Activated CD8-positive, alpha-beta T cell treated with anti-CD3 and anti-CD28 coated beads for 36 hours (primary cell): ENCODE measurements at regions not wholly inside any gene's neighbourhood (a gene's known extent, or its start where the extent isn't known, plus 50 kb on each side); places are given as distances from the start of the nearest gene placed in this dataset.

Experiments
- ATAC-seq: fragments of 200-7000 bp; cut with Tn5 transposase; one replicate; pipeline ENCODE4 v1.10.0; 2021; ENCODE audit warnings: mild to moderate bottlenecking, moderate library complexity
- CTCF ChIA-PET: fragments of 350-600 bp; sonication (Branson Sonifier 250); formaldehyde crosslinking; loops from one replicate; lab custom pipeline; 2021; ENCODE audit warnings: antibody characterized with exemption; lab: Charles Lee
- POLR2A ChIA-PET: fragments of 350-600 bp; sonication (Branson Sonifier 250); formaldehyde crosslinking; loops from one replicate; lab custom pipeline; 2021; ENCODE audit warnings: antibody characterized with exemption; lab: Charles Lee
- DNase-seq: peaks from one replicate; pipeline ENCODE4 v3.0.0-alpha.2; 2020
- H3K27ac Mint-ChIP-seq: one replicate; pipeline ENCODE4 v1.8.0; 2021; ENCODE audit warnings: mild to moderate bottlenecking, mixed read lengths
- H3K27me3 Mint-ChIP-seq: one replicate; pipeline ENCODE4 v1.8.0; 2021; ENCODE audit warnings: mixed read lengths
- H3K36me3 Mint-ChIP-seq: one replicate; pipeline ENCODE4 v1.8.0; 2021; ENCODE audit warnings: low read depth, mixed read lengths
- H3K4me1 Mint-ChIP-seq: one replicate; pipeline ENCODE4 v1.8.0; 2021; ENCODE audit warnings: low read depth, mixed read lengths
- H3K4me3 Mint-ChIP-seq: one replicate; pipeline ENCODE4 v1.8.0; 2021; ENCODE audit warnings: mild to moderate bottlenecking, moderate library complexity, mixed read lengths
- H3K9me3 Mint-ChIP-seq: one replicate; pipeline ENCODE4 v1.8.0; 2021; ENCODE audit warnings: mixed read lengths
- intact Hi-C: fragments of 100-400 bp; cut with micrococcal nuclease; formaldehyde crosslinking; loops from one replicate; pipeline ENCODE4 v1.10.0; 2022
- TF ChIP-seq, protein P1 (sequence below): fragments of 200-600 bp; IDR thresholded peaks from one replicate; pipeline ENCODE4 v1.8.0; 2022; ENCODE audit warnings: antibody characterized with exemption, mild to moderate bottlenecking

DNA sequence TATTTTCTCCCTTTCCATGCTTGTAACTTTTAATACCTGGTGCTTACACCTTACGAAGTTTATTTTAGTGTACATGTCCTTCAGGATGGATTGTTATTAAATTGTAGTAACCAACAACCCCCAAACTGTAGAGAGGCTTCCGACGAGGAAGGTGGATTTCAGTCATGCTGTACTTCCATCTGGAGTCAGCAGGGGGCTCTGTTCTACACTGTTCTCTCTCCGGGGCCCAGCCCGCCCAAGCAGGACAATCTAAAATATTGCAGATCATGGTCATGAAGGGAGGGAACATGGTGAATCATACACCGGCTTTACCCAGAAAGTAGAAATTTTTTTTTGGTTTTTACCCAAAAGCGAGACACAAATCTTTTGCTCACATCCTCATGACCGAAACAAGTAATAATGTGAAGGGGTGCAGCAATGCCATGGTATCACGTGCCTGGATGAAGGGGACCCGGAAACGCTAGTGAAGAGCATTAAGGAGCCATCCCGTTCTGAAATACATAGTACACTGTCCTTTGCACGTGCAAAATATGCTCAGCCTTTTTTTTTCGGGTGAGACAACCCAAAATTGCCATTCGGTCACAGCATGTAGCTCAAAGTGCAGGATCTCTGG, 884.8 kb downstream of the EPHA4 start:
- TF ChIP-seq, protein P1, sequence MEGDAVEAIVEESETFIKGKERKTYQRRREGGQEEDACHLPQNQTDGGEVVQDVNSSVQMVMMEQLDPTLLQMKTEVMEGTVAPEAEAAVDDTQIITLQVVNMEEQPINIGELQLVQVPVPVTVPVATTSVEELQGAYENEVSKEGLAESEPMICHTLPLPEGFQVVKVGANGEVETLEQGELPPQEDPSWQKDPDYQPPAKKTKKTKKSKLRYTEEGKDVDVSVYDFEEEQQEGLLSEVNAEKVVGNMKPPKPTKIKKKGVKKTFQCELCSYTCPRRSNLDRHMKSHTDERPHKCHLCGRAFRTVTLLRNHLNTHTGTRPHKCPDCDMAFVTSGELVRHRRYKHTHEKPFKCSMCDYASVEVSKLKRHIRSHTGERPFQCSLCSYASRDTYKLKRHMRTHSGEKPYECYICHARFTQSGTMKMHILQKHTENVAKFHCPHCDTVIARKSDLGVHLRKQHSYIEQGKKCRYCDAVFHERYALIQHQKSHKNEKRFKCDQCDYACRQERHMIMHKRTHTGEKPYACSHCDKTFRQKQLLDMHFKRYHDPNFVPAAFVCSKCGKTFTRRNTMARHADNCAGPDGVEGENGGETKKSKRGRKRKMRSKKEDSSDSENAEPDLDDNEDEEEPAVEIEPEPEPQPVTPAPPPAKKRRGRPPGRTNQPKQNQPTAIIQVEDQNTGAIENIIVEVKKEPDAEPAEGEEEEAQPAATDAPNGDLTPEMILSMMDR: peak; percentile 78
- intact Hi-C loops: loop anchor here (2.0 kb wide), 1 partner anchor 887 kb away; no protein-coding TSS in a partner anchor
- no peaks in the 10 kb centered on the region for H3K36me3 Mint-ChIP-seq

DNA sequence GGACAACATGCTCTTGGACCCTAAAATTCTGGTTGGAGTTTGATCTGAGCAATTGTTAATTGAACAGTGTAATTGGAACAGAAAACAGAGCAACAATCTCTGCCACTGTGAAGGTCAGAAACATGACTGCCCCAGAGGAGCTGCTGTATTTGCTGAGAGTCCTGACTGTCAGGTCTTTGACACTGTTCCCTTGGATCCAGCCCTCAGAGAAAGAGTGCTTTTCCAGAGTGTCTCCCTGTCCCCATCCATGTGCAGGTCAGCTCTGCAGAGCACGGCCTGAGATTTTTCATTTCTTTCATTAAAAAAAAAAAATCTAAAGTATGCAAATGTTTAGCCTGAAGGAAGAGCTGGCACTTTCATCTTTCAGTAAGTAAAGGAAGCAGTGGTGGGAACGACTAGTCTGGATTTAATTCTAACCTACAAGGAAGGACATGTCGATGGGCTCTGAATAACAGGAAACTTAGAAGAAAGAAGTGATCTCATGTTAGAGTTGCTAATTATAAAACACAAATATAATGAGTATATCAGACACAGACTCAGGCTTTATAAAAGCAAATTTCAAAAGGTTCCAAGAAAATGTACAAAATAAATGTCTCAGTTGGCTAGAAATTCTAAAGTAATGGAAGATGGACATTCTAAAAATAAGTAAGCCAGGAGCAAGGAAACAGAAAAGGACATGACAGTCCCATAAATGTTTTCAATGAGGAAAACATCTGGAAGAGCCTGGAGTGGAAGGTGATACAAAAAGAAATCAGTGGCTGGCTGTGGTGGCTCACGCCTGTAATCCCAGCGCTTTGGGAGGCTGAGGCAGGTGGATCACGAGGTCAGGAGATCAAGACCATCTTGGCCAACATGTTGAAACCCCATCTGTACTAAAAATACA, 876.5 kb downstream of the EPHA4 start:
- Mint-ChIP-seq H3K4me3 (no peak overlapping the region), H3K36me3 (no peaks in the 10 kb centered on the region), H3K27me3 (peaks cover 3% of the 10 kb centered on the region), H3K9me3 (no peaks in the 10 kb centered on the region), H3K4me1 (no peaks in the 10 kb centered on the region), H3K27ac (no peak overlapping the region)
- TF ChIP-seq, protein P1: no peak
- ChIA-PET CTCF (no interaction called here), POLR2A (no interaction called here)
- no peak for ATAC-seq
- intact Hi-C loops: no loop called here
- DNase-seq: no peak

More for the DNA sequence above, 884.8 kb downstream of the EPHA4 start:
- ChIA-PET CTCF (interaction anchor here (1.1 kb wide), 1 partner anchor 13 kb away, joined by 4 read pairs; no protein-coding TSS in a partner anchor), POLR2A (no interaction called here)
- Mint-ChIP-seq H3K4me1 (no peaks in the 10 kb centered on the region), H3K27ac (no peak overlapping the region), H3K9me3 (no peaks in the 10 kb centered on the region), H3K4me3 (no peak overlapping the region), H3K27me3 (peaks cover 5% of the 10 kb centered on the region)
- peak; percentile 74 for DNase-seq
- ATAC-seq: peak; percentile 87

GRCh38 chr2:220696280-220696669, 875.8 kb downstream of the EPHA4 start:
- no peaks in the 10 kb centered on the region for H3K36me3 Mint-ChIP-seq

DNA sequence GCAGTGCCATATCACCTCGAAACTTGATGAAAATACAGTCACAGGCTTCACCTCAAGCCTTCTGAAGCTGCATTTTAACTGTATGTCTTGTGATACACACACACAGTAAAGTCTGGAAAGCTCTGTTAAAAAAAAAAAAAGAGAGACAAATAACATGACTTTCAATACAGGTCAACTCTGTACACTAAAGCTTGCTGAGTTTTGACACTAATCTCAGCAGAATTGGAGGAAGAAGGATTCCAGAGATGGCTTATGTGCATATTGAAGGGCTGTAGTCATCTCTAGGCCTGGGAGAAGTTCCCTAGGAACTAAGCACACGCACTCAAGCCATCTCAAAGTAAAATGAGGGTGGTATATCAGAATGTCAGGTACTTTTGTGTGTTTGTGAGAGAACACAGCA, 875.1 kb downstream of the EPHA4 start:
- intact Hi-C loops: no loop called here
- Mint-ChIP-seq H3K27me3 (peaks cover 5% of the 10 kb centered on the region), H3K4me1 (no peaks in the 10 kb centered on the region), H3K36me3 (no peaks in the 10 kb centered on the region), H3K4me3 (no peak overlapping the region), H3K27ac (no peak overlapping the region), H3K9me3 (peaks cover 4% of the 10 kb centered on the region)
- ATAC-seq: no peak
- CTCF ChIA-PET: no interaction called here
- DNase-seq: no peak
- TF ChIP-seq, protein P1: no peak
- POLR2A ChIA-PET: no interaction called here

More at GRCh38 chr2:220696280-220696669, 875.8 kb downstream of the EPHA4 start:
- peaks cover 3% of the 10 kb centered on the region for H3K9me3 Mint-ChIP-seq
- TF ChIP-seq, protein P1: no peak
- ATAC-seq (no peak), DNase-seq (no peak)
- POLR2A ChIA-PET: no interaction called here
- H3K27ac Mint-ChIP-seq: no peak overlapping the region
- CTCF ChIA-PET: no interaction called here
- no peaks in the 10 kb centered on the region for H3K4me1 Mint-ChIP-seq
- H3K27me3 Mint-ChIP-seq: peaks cover 5% of the 10 kb centered on the region
- no peak overlapping the region for H3K4me3 Mint-ChIP-seq
- intact Hi-C loops: no loop called here

DNA sequence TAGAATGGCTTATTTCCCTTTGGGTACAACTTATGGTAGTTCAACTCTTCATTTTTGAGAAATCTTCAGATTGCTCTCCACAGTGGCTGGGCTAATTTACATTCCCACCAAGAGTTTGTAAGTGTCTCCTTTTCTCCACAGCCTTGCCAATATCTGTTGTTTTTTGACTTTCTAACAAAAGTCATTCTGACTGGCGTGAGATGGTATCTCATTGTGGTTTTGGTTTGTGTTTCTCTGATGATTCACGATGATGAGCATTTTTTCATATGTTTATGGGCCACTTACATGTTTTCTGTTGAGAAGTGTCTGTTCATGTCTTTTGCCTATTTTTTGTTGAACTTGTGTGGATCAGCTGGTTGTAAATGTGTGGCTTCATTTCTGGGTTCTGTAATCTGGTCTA, 871.0 kb downstream of the EPHA4 start:
- CTCF ChIA-PET: no interaction called here
- no peak overlapping the region for H3K27ac Mint-ChIP-seq
- H3K4me3 Mint-ChIP-seq: no peak overlapping the region
- DNase-seq: no peak
- POLR2A ChIA-PET: no interaction called here
- H3K36me3 Mint-ChIP-seq: no peaks in the 10 kb centered on the region
- peaks cover 4% of the 10 kb centered on the region for H3K27me3 Mint-ChIP-seq
- intact Hi-C loops: no loop called here
- no peak for ATAC-seq
- TF ChIP-seq, protein P1: no peak
- no peaks in the 10 kb centered on the region for H3K4me1 Mint-ChIP-seq
- peaks cover 4% of the 10 kb centered on the region for H3K9me3 Mint-ChIP-seq
